BJ (cell line): ENCODE measurements at regions not wholly inside any gene's neighbourhood (a gene's known extent, or its start where the extent isn't known, plus 50 kb on each side); places are given as distances from the start of the nearest gene placed in this dataset.

Experiments
- CTCF ChIA-PET: fragments of 350-600 bp; formaldehyde crosslinking; extraction: SDS; loops from one replicate; lab custom pipeline; 2021; ENCODE audit warnings: antibody characterized with exemption, inconsistent platforms; lab: Yijun Ruan, JAX
- POLR2A ChIA-PET: fragments of 300-600 bp; sonication (Branson Sonifier 250); formaldehyde crosslinking; extraction: SDS; loops from one replicate; lab custom pipeline; 2021; ENCODE audit warnings: antibody characterized with exemption; lab: Charles Lee
- DNase-seq: peaks from one replicate; pipeline ENCODE4 v3.0.0-alpha.2; 2011; ENCODE audit warnings: low read depth
- H3K27me3 ChIP-seq: 2 replicates; pipeline ENCODE4 v1.6.0; 2011; ENCODE audit warnings: low read length; ENCODE audit not compliant: control insufficient read depth, insufficient read depth
- H3K36me3 ChIP-seq: 2 replicates; pipeline ENCODE4 v1.5.1; 2011; ENCODE audit warnings: low read length; ENCODE audit not compliant: control insufficient read depth, insufficient read depth
- H3K4me3 ChIP-seq: 2 replicates; pipeline ENCODE4 v1.5.1; 2011; ENCODE audit warnings: low read depth, mild to moderate bottlenecking, control low read depth, low read length
- TF ChIP-seq, protein P1 (sequence below): IDR thresholded peaks from 2 replicates; pipeline ENCODE4 v1.5.1; 2011; ENCODE audit warnings: low read depth, mild to moderate bottlenecking, control low read depth, inconsistent platforms, low read length, moderate library complexity; ENCODE audit not compliant: insufficient read depth

DNA sequence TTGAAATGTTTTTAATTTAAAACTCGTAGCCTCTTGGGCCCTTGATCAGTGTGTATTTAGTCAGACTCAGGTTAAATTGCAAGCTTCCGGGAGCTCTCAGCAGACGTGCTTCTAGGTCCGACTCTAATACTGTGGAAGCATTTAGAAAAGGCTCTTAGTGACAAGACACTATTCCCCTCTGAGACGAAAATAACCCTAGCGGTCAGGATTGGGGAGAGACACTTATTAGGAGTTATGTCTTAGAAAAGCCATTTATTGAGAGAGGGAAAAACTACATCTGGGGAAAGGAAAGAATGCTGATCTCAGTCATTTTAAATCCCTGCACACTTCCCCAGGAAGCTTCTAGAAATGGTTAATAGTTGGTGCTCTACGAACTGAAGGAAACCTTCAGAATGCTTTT lies 110.5 kb upstream of the NCK2 start:
- Histone ChIP-seq H3K27me3 (0 out of 2 replicates have a peak, but pooled peaks cover 3% of the 10 kb centered on the region), H3K4me3 (no peak overlapping the region), H3K36me3 (no peaks in the 10 kb centered on the region)
- POLR2A ChIA-PET, result no interaction called here
- CTCF ChIA-PET, result no interaction called here
- no peak for DNase-seq
- TF ChIP-seq, protein P1, sequence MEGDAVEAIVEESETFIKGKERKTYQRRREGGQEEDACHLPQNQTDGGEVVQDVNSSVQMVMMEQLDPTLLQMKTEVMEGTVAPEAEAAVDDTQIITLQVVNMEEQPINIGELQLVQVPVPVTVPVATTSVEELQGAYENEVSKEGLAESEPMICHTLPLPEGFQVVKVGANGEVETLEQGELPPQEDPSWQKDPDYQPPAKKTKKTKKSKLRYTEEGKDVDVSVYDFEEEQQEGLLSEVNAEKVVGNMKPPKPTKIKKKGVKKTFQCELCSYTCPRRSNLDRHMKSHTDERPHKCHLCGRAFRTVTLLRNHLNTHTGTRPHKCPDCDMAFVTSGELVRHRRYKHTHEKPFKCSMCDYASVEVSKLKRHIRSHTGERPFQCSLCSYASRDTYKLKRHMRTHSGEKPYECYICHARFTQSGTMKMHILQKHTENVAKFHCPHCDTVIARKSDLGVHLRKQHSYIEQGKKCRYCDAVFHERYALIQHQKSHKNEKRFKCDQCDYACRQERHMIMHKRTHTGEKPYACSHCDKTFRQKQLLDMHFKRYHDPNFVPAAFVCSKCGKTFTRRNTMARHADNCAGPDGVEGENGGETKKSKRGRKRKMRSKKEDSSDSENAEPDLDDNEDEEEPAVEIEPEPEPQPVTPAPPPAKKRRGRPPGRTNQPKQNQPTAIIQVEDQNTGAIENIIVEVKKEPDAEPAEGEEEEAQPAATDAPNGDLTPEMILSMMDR, result no peak

DNA sequence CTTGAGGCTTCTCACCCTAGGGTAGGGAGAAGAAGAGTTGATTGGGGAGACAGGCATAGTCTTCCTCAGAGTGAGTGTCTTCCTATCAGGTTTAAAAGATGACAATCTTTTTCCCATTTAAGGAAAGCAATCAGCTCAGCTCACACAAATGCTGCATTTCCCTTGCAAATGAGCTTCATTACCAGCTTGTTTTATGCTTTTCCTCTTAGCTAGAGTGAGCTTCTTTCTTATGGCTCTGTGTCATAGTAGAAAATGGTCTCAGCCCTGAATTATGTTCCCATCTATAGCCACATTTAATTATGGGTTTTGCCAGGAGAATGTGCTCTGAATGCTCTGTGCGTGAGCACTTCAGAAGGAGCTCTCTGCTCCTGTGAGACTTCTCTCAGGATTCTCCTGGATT lies 112.8 kb upstream of the NCK2 start:
- ChIA-PET CTCF (interaction anchor here (1.4 kb wide), 1 partner anchor 9 kb away, joined by 4 read pairs; no protein-coding TSS in a partner anchor), POLR2A (no interaction called here)
- TF ChIP-seq, protein P1, result no peak
- 0 out of 2 replicates have a peak, but pooled peaks cover 3% of the 10 kb centered on the region for H3K27me3 ChIP-seq
- no peaks in the 10 kb centered on the region for H3K36me3 ChIP-seq
- H3K4me3 ChIP-seq, result no peak overlapping the region
- no peak for DNase-seq

DNA sequence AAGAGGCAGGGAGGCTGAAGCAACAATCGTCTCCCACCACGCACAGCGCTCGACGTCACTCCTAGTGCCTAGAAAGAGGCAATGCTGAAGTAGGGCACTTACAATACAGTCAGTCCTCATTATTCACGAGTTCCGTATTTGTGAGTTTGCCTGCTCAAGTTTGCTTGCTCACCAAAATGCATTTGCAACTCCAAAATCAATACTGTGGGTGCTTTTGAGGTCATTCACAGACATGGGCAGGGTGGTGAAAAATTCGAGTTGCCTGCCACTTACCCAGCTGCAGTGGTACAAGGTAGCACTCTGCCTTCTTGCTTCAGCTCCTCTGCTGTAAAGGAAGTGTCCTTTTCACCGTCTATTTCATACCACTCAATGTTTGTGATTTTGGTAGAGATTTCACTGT lies 113.7 kb upstream of the NCK2 start:
- ChIA-PET CTCF (interaction anchor here (1.4 kb wide), 1 partner anchor 8 kb away, joined by 4 read pairs; no protein-coding TSS in a partner anchor), POLR2A (no interaction called here)
- TF ChIP-seq, protein P1, result no peak
- H3K27me3 ChIP-seq, result 0 out of 2 replicates have a peak, but pooled peaks cover 3% of the 10 kb centered on the region
- no peaks in the 10 kb centered on the region for H3K36me3 ChIP-seq
- no peak for DNase-seq
- no peak overlapping the region for H3K4me3 ChIP-seq

DNA sequence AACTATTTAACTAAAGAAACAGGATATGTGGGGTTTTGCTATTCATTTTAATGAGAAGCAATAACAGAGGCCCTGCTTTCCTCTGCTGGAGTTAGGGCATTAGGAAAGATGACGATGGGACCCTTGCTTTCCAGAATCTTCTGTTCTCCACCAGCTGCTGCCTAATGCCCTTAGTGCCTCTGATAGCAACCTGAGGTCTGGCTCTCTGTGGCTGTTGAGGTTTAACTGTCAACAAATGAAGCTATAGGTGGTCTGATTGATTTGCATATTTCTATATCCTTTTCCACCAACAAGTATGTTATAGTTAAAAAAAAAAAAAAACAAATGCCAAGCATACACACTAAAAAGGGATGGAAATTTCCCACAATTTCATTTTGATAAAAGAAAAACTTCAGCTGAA lies 115.1 kb upstream of the NCK2 start:
- DNase-seq, result no peak

DNA sequence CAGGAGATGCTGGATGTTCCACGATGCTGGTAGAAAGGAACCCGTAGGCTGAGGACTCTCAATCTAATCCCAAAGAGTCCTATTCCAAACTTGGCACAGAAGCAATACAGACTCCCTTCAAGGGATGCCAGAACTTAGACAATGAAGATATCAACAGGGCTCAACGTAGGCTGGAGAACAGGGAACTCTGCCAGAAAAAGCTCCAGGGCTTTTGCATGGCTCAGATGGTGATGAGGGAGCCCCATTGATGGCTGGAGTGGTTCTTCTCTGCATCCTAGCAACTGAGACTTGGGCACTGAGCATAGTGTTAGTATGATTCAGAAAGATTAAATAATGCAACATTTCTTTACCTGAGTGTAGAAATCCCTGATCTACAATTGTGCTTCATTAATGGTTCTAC lies 117.2 kb upstream of the NCK2 start:
- Histone ChIP-seq H3K27me3 (no peaks in the 10 kb centered on the region), H3K36me3 (no peaks in the 10 kb centered on the region), H3K4me3 (no peak overlapping the region)
- DNase-seq, result no peak
- TF ChIP-seq, protein P1, result no peak
- ChIA-PET POLR2A (no interaction called here), CTCF (no interaction called here)

More for the DNA sequence above, 115.1 kb upstream of the NCK2 start:
- Histone ChIP-seq H3K4me3 (no peak overlapping the region), H3K27me3 (no peaks in the 10 kb centered on the region), H3K36me3 (no peaks in the 10 kb centered on the region)
- TF ChIP-seq, protein P1, result no peak
- ChIA-PET CTCF (no interaction called here), POLR2A (no interaction called here)
